Prostate gland (tissue), 2 donors: ENCODE measurements at regions not wholly inside any gene's neighbourhood (a gene's known extent, or its start where the extent isn't known, plus 50 kb on each side); places are given as distances from the start of the nearest gene placed in this dataset.
"Not testable (repeated sequence)": the region's sequence is repeated elsewhere in the genome, so short reads cannot be mapped to it uniquely, and the experiment has no call there.

Source experiments
- DNase-seq: peaks from one replicate; pipeline ENCODE4 v3.0.0-alpha.2; 2019; ENCODE audit warnings: low spot score
- H3K27ac ChIP-seq, 2 donors: fragments of 200-600 bp; sonication (generic); 2 replicates each; pipeline ENCODE4 v1.5.1; 2017 to 2019
- H3K27me3 ChIP-seq: fragments of 200-600 bp; sonication (generic); replicated peaks from 2 replicates; pipeline ENCODE4 v1.5.1; 2019; ENCODE audit not compliant: insufficient read depth
- H3K36me3 ChIP-seq, 2 donors: fragments of 200-600 bp; sonication (generic); 1 replicate in 1 of 2; 2 replicates in 1 of 2; pipeline versions ENCODE4 v1.5.1 to v1.8.1; 2017 to 2019
- H3K4me1 ChIP-seq: fragments of 200-600 bp; sonication (generic); replicated peaks from 2 replicates; pipeline ENCODE4 v1.5.1; 2019
- H3K4me3 ChIP-seq, 2 donors: fragments of 200-600 bp; sonication (generic); 2 replicates each; pipeline ENCODE4 v1.5.1; 2017 to 2019
- H3K9me3 ChIP-seq: fragments of 200-600 bp; sonication (generic); 2 replicates; pipeline ENCODE4 v1.5.1; 2017
- CTCF ChIP-seq, 4 experiments: fragments of 200-600 bp in 2 of 4; fragments of 450-650 bp in 2 of 4; sonication (generic) in 2 of 4; IDR thresholded peaks; 1 replicate in 3 of 4; 2 replicates in 1 of 4; pipeline ENCODE4 v1.5.1; 2016 to 2019; ENCODE audit warnings: antibody characterized with exemption in 4 of 4, mild to moderate bottlenecking in 2 of 4, moderate library complexity in 2 of 4
- POLR2A ChIP-seq: fragments of 450-650 bp; IDR thresholded peaks from one replicate; pipeline ENCODE4 v1.6.1; 2016; ENCODE audit warnings: antibody characterized with exemption, mild to moderate bottlenecking
- POLR2AphosphoS5 ChIP-seq: sonication (generic); formaldehyde crosslinking; IDR thresholded peaks from one replicate; pipeline ENCODE4 v1.6.1; 2017; ENCODE audit warnings: antibody characterized with exemption
- WGBS: methylation state at CpG from one replicate; pipeline ENCODE4 v1.1.5; 2018; 5-methylcytosine and 5-hydroxymethylcytosine counted together
- intact Hi-C: fragments of 100-400 bp; cut with DNase I; formaldehyde crosslinking; loops from one replicate; pipeline ENCODE4 v1.14.2; 2022

DNA sequence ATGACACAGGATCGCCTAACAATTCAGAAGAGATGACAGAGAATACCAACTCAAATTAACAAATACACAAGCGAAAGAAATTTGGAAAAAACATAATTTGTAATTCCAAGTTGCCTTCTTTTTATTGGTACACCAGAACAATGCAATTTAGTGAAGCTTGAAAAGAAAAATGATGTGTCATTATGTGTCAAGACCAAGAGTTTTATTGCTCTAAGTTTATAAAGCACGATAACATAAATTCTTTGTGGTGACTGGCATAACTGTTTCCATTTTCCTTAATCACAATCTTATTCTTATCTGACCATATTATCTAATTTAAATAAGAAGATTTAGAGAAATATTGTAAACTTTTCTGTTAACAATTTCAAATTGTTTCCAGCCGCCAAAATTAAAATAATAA is 273.2 kb upstream of the TECRL start:
- Histone ChIP-seq H3K9me3 (no peaks in the 10 kb centered on the region), H3K27ac (no peak overlapping the region), H3K4me1 (no peaks in the 10 kb centered on the region), H3K27me3 (no peaks in the 10 kb centered on the region), H3K4me3 (no peak overlapping the region), H3K36me3 (no peaks in the 10 kb centered on the region)
- TF ChIP-seq CTCF (IDR thresholded peaks at IDR 0.05) = no peak
- no peak for TF ChIP-seq POLR2AphosphoS5
- no peak for TF ChIP-seq POLR2A
- 86% methylated on average over 4 of the region's 4 CpGs for WGBS
- DNase-seq = no peak
- intact Hi-C loops = no loop called here

- H3K4me3 ChIP-seq, H3K9me3 ChIP-seq, DNase-seq, H3K36me3 ChIP-seq, intact Hi-C loops, H3K4me1 ChIP-seq, H3K27ac ChIP-seq, H3K27me3 ChIP-seq: not testable (repeated sequence)
- 79% methylated on average over 2 of the region's 2 CpGs for WGBS
These were observed 263.9 kb upstream of the TECRL start for GRCh38 chr4:64673121-64673520.

DNA sequence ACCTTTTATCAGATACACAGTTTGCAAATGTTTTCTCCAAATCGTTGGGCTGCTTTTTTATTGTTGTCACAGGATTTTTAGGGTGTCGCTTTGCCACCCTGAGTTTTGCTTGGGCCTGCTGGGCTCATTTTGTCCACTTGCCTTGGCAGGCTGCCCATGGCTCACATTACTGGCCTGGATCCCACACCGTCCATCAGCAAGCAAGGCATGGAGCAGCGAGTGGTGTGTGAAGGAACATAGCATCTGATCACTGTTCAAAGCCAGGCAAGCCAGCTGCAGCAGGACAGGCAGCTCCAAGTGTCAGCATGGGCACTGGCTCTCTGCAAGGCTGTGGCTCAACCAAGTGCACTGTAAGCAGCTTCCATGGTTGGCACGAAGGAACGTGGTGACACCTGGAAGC is 261.4 kb upstream of the TECRL start:
- H3K4me1 ChIP-seq = no peaks in the 10 kb centered on the region
- no peaks in the 10 kb centered on the region for H3K27me3 ChIP-seq
- intact Hi-C loops = no loop called here
- H3K4me3 ChIP-seq = no peak overlapping the region
- H3K36me3 ChIP-seq = no peaks in the 10 kb centered on the region
- 76% methylated on average over 6 of the region's 6 CpGs for WGBS
- TF ChIP-seq POLR2AphosphoS5 = no peak
- no peak for TF ChIP-seq CTCF (IDR thresholded peaks at IDR 0.05)
- TF ChIP-seq POLR2A = no peak
- H3K27ac ChIP-seq = no peak overlapping the region
- no peak for DNase-seq
- H3K9me3 ChIP-seq = no peaks in the 10 kb centered on the region

- no peak overlapping the region for H3K4me3 ChIP-seq
- no peaks in the 10 kb centered on the region for H3K9me3 ChIP-seq
- TF ChIP-seq POLR2A (no peak), CTCF (IDR thresholded peaks at IDR 0.05) (no peak), POLR2AphosphoS5 (no peak)
- H3K4me1 ChIP-seq = no peaks in the 10 kb centered on the region
- H3K27me3 ChIP-seq = no peaks in the 10 kb centered on the region
- H3K36me3 ChIP-seq = no peaks in the 10 kb centered on the region
- no peak for DNase-seq
- no peak overlapping the region for H3K27ac ChIP-seq
- 88% methylated on average over 3 of the region's 3 CpGs for WGBS
- intact Hi-C loops = no loop called here
These were observed 234.6 kb upstream of the TECRL start for GRCh38 chr4:64643841-64644240.

- Histone ChIP-seq H3K36me3 (no peaks in the 10 kb centered on the region), H3K27ac (no peak overlapping the region), H3K4me1 (no peaks in the 10 kb centered on the region), H3K9me3 (no peaks in the 10 kb centered on the region), H3K27me3 (no peaks in the 10 kb centered on the region), H3K4me3 (no peak overlapping the region)
- TF ChIP-seq POLR2AphosphoS5 = no peak
- TF ChIP-seq POLR2A = no peak
- TF ChIP-seq CTCF (IDR thresholded peaks at IDR 0.05) = no peak
- intact Hi-C loops = no loop called here
- no peak for DNase-seq
- 13% methylated on average over 1 of the region's 1 CpG for WGBS
These were observed 233.7 kb upstream of the TECRL start for GRCh38 chr4:64642936-64643335.

- WGBS = 93% methylated on average over 19 of the region's 21 CpGs
- H3K9me3 ChIP-seq, DNase-seq: not testable (repeated sequence)
These were observed 231.2 kb upstream of the TECRL start for GRCh38 chr4:64640402-64640801.

More at GRCh38 chr4:64640402-64640801, 231.2 kb upstream of the TECRL start:
- intact Hi-C loops, H3K36me3 ChIP-seq, H3K27ac ChIP-seq, H3K4me1 ChIP-seq, H3K27me3 ChIP-seq, H3K4me3 ChIP-seq: not testable (repeated sequence)
